ENCODE measurements at regions not wholly inside any gene's neighbourhood (a gene's known extent, or its start where the extent isn't known, plus 50 kb on each side); places are given as distances from the start of the nearest gene placed in this dataset.

- Histone ChIP-seq H3K9me3 (no peaks in the 10 kb centered on the region), H3K4me3 (no peak overlapping the region), H3K27ac (no peak overlapping the region), H3K27me3 (no peaks in the 10 kb centered on the region), H3K36me3 (no peaks in the 10 kb centered on the region), H3K9ac (ENCODE audit: low read depth in 2 of 2, low read length in 2 of 2) (no peak overlapping the region), H3K4me1 (no peaks in the 10 kb centered on the region)
- DNase-seq: peak; percentile 42
- TF ChIP-seq CTCF (IDR thresholded peaks at IDR 0.05): no peak
- intact Hi-C loops (cut with DNase I): no loop called here
Observed at GRCh38 chr5:74093561-74093960, 467.6 kb downstream of the ARHGEF28 start.

DNA sequence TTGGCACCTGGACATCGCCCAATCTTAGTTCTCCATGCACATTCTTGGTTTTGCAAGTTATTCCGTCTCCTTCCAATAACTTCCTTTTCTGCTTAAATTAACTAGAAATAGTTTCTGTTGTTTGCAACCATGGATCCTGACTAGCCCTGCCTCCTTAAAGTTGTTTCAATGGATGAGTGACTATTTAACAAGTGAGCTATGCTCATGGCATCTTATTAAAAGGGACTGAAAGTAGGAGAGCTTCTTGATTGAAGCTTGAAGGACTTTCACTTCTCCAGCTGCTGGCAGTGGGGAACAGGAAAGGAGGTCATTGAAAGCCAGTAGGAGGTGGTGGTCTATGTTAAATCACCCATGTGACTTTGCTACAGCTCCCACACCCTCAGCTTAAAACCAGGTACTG, 466.8 kb downstream of the ARHGEF28 start:
- no peak overlapping the region for H3K4me3 ChIP-seq
- H3K4me1 ChIP-seq: no peaks in the 10 kb centered on the region
- no peaks in the 10 kb centered on the region for H3K9me3 ChIP-seq
- DNase-seq: no peak
- intact Hi-C loops (cut with DNase I): no loop called here
- no peak overlapping the region for H3K9ac ChIP-seq (ENCODE audit: low read depth in 2 of 2, low read length in 2 of 2)
- H3K36me3 ChIP-seq: no peaks in the 10 kb centered on the region
- no peaks in the 10 kb centered on the region for H3K27me3 ChIP-seq
- H3K27ac ChIP-seq: no peak overlapping the region
- TF ChIP-seq CTCF (IDR thresholded peaks at IDR 0.05): no peak

DNA sequence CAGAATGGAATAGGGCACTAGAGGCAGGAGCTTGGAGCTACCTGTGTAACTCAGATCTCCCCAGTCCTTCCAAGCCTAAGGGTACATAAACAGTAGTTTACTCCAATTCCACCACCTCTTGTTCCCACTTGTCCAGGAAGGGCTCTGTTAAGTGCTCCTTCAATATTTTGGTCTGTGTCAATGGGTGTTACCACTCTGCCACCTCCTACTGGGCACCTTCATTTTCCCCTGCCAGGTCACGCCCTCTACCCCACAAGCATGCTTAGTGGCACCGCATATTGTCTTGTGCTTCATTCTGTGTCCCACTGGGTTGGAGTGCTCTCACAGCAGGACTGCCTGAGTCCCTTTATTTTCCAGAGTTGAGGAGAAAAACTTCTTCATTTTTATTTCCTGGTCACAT, 459.8 kb downstream of the ARHGEF28 start:
- no peaks in the 10 kb centered on the region for H3K4me1 ChIP-seq
- no peak overlapping the region for H3K4me3 ChIP-seq
- H3K9me3 ChIP-seq: no peaks in the 10 kb centered on the region
- no peak for TF ChIP-seq CTCF (IDR thresholded peaks at IDR 0.05)
- H3K27ac ChIP-seq: no peak overlapping the region
- H3K36me3 ChIP-seq: no peaks in the 10 kb centered on the region
- no peak overlapping the region for H3K9ac ChIP-seq (ENCODE audit: low read depth in 2 of 2, low read length in 2 of 2)
- H3K27me3 ChIP-seq: no peaks in the 10 kb centered on the region
- intact Hi-C loops (cut with DNase I): no loop called here
- DNase-seq: no peak

- TF ChIP-seq CTCF (IDR thresholded peaks at IDR 0.05): no peak
- H3K36me3 ChIP-seq: no peaks in the 10 kb centered on the region
- DNase-seq: no peak
- H3K27me3 ChIP-seq: no peaks in the 10 kb centered on the region
- no peak overlapping the region for H3K4me3 ChIP-seq
- intact Hi-C loops (cut with DNase I): no loop called here
- no peaks in the 10 kb centered on the region for H3K9me3 ChIP-seq
- no peak overlapping the region for H3K27ac ChIP-seq
- H3K9ac ChIP-seq (ENCODE audit: low read depth in 2 of 2, low read length in 2 of 2): no peak overlapping the region
- no peaks in the 10 kb centered on the region for H3K4me1 ChIP-seq
Observed at GRCh38 chr5:74085186-74085585, 459.2 kb downstream of the ARHGEF28 start.

GRCh38 chr5:74083096-74083791, 457.2 kb downstream of the ARHGEF28 start:
- H3K27me3 ChIP-seq: no peaks in the 10 kb centered on the region
- TF ChIP-seq CTCF (IDR thresholded peaks at IDR 0.05): no peak
- no peaks in the 10 kb centered on the region for H3K4me1 ChIP-seq
- intact Hi-C loops (cut with DNase I): no loop called here
- no peak overlapping the region for H3K27ac ChIP-seq
- no peak for DNase-seq
- no peaks in the 10 kb centered on the region for H3K36me3 ChIP-seq
- no peaks in the 10 kb centered on the region for H3K9me3 ChIP-seq
- no peak overlapping the region for H3K9ac ChIP-seq (ENCODE audit: low read depth in 2 of 2, low read length in 2 of 2)
- H3K4me3 ChIP-seq: no peak overlapping the region

All from colonic mucosa (tissue), 4 donors.